H1 (cell line): ENCODE measurements at regions not wholly inside any gene's neighbourhood (a gene's known extent, or its start where the extent isn't known, plus 50 kb on each side); places are given as distances from the start of the nearest gene placed in this dataset.

Source experiments
- CHD2 ChIP-seq: IDR thresholded peaks from 2 replicates; pipeline ENCODE4 v1.6.1; 2012; ENCODE audit warnings: low read length, improper control_type of control experiment
- CTCF ChIP-seq, 3 experiments: IDR thresholded peaks; 1 replicate in 2 of 3; 2 replicates in 1 of 3; pipeline versions ENCODE4 v1.5.1 to v1.6.1; 2011; ENCODE audit warnings: low read length in 3 of 3, mild to moderate bottlenecking in 3 of 3, inconsistent platforms in 2 of 3, low read depth in 1 of 3, moderate library complexity in 1 of 3; ENCODE audit not compliant: insufficient read depth in 1 of 3; ENCODE audit errors: control extremely low read depth in 1 of 3
- GABPA ChIP-seq: IDR thresholded peaks from 2 replicates; pipeline ENCODE4 v1.6.1; 2011; ENCODE audit warnings: mild to moderate bottlenecking, low read length, moderate library complexity, borderline replicate concordance; ENCODE audit not compliant: insufficient read depth
- JUN ChIP-seq: IDR thresholded peaks from 2 replicates; pipeline ENCODE4 v1.6.1; 2011; ENCODE audit warnings: low read depth, mild to moderate bottlenecking, improper control_type of control experiment, low read length
- POLR2A ChIP-seq, 2 experiments: IDR thresholded peaks; 1 replicate in 1 of 2; 2 replicates in 1 of 2; pipeline ENCODE4 v1.6.1; 2011; ENCODE audit warnings: low read depth in 2 of 2, low read length in 2 of 2, mild to moderate bottlenecking in 2 of 2; ENCODE audit errors: control extremely low read depth in 1 of 2
- POLR2AphosphoS5 ChIP-seq: IDR thresholded peaks from 2 replicates; pipeline ENCODE4 v1.6.1; 2011; ENCODE audit warnings: low read depth, low read length
- POU5F1 ChIP-seq: IDR thresholded peaks from 2 replicates; pipeline ENCODE4 v1.6.1; 2011; ENCODE audit warnings: low read depth, mild to moderate bottlenecking, low read length, moderate library complexity
- SP1 ChIP-seq: IDR thresholded peaks from 2 replicates; pipeline ENCODE4 v1.6.1; 2011; ENCODE audit warnings: low read depth, low read length

DNA sequence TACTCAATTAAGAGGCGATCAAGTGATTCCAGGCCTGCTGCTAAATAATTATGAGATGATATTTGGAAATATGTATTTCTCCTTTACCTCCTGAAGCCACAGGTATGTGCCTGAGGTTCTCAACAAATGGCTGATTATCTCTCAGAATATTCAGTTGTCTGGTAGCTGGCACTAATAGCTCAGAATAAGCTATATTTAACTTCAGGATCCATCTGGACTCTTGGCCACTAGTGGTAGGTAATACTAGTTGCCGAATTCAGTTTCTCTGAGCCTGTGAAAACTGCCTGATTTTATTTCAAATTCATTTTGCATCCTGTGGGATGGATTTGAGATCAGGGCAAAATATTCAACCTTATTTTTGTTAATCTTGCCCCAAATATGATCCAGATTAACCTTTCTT, 499.0 kb downstream of the DIPK2A start:
- TF ChIP-seq POLR2AphosphoS5 (no peak), POU5F1 (no peak), POLR2A (IDR thresholded peaks at IDR 0.05; ENCODE audit: control extremely low read depth in 1 of 2, low read depth in 2 of 2, low read length in 2 of 2) (no peak), CHD2 (no peak), GABPA (no peak), JUN (no peak), SP1 (no peak), CTCF (IDR thresholded peaks at IDR 0.05; ENCODE audit: control extremely low read depth in 1 of 3, insufficient read depth in 1 of 3, low read depth in 1 of 3, low read length in 3 of 3) (no peak)
